ENCODE measurements at regions not wholly inside any gene's neighbourhood (a gene's known extent, or its start where the extent isn't known, plus 50 kb on each side); places are given as distances from the start of the nearest gene placed in this dataset.

DNA sequence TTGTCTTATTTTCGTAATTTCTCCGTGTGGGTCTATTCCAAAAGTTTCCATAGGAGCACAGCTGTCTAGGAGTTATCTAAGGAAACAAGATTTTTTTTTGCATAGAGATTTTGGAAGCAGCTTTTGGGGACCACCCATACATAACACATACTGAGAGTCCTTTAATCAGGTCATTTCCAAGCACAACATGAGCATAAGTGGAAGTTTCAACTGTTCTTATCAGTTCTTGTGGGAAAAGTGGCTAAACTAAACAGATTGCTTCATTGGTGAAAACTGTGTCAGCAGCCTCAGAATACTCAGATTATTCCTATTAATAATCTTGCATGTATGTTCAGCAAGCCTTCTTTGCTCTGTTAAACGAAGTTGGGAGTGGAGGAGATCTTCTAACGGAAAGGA lies 153.6 kb upstream of the TYRP1 start:
- DNase-seq (ENCODE audit: low spot score) = no peak

DNA sequence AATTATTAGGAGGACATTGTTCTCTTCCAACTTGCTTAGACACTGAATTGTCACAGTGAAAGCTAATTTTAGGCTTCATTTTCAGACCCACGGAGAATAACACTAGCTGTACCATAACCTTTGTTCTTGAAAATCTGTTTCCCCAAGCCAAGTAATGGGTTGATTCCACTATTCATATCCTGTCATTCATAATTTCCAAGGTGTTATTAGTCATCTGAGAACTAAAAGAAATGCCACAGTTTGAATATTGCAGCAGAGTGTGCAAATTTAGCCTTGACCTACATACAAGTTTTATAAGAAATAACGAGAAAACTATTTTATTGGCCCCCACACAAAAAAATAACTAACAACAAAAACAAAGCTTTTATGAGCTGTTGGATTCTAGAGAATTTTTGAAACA lies 148.5 kb upstream of the TYRP1 start:
- DNase-seq (ENCODE audit: low spot score) = no peak

DNA sequence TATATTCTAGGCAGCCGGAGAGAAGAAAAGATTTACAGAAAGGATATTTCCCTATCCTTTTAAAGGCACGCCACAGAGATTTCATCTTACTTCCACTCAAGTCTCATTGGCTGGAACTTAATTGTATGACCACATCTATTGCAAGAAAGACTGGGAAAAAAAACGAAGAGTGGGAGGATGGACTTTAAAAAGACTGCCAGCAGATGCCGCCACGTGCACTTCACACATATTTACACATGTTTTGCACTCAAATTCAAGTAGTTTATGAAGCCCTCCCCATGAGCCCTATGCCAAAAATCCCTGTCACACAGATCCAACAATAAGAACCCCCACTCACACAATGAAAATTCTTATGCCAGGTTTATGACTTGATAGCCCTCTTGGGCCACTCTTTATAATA lies 138.5 kb upstream of the TYRP1 start:
- peak; percentile 2 for DNase-seq (ENCODE audit: low spot score)

DNA sequence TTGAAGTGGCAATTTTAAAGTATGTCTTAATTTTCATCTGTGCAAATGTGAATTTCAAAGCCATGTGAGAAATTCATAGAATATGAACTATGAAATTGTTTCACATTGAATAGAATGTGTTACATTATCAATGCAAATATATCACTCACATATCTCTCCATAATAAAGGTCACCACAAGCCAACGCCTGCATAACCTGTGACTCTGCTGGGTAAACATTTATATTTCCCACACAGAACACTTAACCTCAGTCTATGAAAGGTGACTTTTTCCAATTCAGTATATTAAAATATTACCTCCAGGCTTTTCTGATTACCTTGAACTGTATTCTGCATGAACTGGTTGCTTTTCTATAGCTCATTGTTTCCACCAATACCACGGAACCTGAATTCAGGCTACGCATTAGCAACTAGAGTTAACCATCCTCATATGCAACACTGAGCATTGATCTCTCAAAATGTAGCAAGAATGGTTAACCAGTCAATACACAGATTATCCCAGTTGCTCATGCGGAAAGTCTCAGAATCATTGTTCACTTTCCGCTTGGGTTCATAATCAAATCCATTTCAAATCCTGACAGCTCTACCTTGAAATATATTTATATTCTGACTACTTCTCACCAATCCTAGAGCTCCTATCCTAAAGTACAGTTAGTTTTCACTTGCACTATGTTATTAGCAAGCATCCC lies 126.6 kb upstream of the TYRP1 start:
- DNase-seq (ENCODE audit: low spot score) = no peak

DNA sequence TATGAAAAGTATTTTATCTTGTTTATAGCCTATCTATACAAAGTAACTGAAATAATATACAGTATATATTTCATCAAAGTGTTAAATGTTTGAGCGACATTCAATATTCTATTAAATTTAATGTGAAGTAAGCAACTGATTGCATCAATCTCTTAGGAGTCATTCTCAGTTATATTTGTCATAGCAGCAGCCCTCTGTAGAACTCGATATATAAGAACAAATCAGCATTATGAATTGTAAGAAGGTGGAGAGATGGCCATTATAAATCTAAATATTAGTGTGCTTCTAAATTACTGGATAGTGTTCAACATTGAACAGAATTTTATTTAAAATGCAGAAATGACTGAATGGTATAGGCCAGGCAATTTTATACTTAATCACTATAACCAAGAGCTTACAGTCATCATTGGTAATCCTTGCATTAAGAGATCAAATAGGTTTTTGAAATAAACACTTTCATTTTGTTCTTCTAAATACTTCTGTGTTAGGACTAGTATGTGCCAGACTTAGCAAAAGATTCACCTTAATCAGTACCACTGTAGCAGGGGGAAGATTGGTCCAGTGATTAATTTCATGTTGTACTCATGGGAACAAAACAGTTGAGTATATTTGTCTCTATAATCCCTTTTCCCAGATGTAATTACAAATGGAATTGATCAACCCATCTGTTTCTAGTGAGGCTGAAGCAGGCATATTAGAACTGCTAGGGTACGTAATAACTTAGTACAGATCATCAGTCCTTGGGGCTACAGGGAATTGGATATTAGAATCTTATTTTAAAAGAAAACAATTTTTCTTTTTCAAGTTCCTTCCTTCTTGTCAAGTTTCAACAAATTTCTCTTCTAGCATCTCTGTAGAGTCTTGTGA lies 108.3 kb upstream of the TYRP1 start:
- no peak for DNase-seq (ENCODE audit: low spot score)

DNA sequence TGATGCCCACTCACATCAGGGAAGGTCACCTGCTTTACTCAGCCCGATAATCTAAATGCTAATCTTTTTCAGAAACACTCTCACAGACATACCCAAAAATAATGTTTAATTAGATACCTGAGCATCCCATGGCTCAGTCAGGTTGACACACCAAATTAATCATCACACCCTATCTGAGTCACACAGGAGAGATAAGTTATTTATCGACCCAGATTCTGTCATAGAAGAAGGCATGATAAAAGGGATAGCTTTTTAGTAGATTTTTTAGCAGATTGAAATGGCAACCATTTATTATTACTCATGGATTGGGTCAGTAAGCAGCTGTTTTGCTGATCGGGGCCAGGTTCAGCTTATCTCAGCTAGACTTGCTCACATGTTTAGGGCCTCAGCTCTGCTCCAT lies 97.8 kb upstream of the TYRP1 start:
- no peak for DNase-seq (ENCODE audit: low spot score)

DNA sequence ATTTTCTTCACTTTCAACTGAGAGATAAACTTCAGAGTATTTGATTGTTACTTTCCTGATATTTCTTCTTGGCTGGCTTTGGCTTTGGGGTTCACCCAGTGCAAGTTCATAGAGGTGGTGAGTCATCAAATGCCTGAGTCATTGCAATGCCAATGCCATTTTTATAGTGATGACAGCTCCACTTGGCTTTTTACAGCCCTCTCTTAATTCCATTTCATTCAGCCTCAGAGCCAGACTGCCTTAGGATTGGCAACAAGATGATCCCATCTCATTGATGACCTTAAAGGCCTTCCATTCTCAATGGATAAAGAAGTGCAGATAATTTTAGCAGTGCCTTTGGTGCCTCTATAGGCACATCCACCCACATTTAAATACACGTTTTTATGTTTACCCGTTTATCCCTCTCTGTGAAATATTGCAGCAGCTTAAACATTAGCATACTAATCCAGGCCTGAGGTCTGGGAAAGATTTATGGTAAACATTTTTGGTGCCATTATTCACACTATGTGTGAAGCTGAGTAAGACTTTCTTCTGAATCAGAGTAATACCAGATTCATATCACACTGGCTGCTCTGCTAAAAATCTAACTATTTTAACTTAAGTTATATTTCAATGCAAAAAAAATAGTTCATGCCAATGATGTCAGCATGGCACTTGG lies 88.9 kb upstream of the TYRP1 start:
- DNase-seq (ENCODE audit: low spot score) = no peak

DNA sequence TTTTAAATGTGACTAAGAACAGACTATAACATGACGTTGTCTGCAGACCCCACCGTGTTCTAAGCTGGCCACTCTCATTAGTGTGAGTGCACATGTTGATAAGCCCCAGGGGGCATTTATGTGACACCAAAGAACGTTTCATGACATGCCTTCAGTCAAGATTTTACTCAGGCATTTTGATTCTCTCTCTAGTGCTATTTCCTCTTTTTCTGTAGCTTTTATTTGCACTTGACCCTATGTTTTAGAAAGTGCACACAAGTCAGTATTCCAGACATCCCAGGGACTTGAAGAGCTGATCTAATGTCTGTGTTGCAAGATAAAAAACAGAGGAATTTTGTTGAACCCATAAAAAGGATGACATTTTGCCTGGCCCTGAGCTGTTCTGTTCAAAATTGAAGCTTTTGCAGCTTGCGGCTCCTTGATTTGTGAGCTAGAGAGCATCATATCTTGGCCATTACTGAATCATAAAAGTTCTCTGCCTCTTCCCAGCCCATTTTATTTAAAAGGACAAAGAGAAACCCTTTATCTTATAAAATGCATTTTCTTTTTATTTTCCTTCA lies 80.9 kb upstream of the TYRP1 start:
- DNase-seq (ENCODE audit: low spot score) = no peak

DNA sequence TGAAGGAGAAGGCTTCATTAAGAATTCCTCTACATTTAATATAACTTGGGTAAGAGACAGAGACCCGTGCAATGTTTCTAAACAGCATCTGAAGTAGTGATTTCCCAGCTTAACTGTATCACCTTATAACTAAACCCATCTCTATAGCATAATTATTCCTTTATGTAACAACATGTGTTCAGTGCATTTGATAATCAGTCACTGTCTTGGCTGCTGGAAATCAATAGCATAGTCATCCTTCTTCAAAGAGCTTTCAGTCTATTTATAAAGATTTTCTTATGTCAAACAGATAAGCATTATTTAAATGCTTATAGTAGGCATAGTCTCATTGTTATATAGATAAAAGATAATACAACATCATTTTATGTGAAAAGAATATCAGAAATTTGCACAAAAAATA lies 80.1 kb upstream of the TYRP1 start:
- no peak for DNase-seq (ENCODE audit: low spot score)

DNA sequence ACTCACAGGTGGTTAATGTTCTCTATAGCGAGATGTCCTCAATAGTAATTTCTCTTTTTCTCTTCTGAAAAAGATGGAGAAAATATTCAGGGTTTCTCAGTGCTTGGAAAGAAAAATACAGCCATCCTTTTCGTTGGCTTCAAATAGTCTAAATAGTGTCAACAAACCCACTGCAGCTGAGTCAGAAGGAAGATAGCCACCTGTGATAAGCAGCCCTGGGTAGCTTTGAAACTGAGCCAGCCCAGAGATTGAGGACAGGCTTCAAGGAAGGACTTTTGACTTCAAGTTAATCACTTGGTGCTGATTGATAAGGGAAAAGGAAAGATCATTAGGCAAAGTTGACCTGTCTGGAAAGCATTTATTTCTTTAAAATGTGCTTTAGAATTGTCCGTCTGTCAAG lies 78.7 kb upstream of the TYRP1 start:
- no peak for DNase-seq (ENCODE audit: low spot score)

DNA sequence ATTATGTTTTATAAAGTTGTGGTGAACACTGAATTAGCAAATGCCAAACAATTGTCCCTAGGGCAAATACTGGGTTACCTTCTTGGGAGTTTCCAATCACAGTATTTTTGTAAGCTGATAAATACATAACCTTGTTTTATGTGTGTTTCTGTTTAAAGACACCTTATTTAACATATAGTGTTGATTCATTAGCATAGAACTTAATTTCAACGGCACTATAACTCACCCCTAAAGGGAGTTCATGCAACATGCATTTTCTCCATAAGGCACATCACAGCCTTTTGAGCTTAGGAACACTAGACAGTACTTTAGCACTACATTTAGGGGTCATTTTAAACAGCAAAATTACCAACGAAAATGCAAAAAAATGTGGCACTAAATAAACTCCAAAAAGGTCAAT lies 74.2 kb upstream of the TYRP1 start:
- no peak for DNase-seq (ENCODE audit: low spot score)

DNA sequence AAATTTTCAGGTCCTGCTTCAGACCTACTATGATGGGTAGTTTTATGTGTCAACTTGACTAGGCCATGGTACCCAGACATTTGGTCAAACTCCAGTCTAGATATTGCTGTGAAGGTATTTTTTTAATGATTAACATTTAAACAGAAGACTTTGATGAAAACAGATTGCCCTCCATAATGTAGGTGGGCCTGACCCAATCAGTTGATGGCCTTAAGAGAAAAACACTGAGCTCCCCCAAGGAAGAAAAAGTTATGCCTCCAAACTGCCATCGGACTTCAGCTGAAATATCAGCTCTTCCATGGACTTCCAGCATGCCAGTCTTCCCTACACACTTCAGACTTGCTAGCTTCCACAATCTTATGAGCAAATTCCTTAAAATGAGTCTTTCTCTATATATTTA lies 67.3 kb upstream of the TYRP1 start:
- DNase-seq (ENCODE audit: low spot score) = no peak

DNA sequence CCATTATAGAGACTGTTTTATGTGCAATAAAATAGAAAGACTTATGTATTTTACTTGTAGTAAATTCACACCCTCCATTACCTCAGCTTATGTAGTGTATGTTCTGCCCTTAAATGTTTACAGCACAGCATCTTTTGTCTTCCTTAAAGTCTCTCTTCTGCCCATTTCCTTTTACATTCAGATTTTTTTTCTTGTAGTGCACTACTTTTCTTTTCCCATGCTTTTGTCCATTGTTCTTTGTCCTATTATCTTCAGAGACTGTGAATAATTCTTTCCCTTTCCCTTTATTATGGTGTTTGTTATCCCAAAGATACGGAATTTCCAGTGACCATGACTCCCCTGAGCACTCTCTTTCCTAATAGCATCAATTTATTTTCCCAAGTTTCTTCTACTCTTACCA lies 66.1 kb upstream of the TYRP1 start:
- DNase-seq (ENCODE audit: low spot score) = no peak

DNA sequence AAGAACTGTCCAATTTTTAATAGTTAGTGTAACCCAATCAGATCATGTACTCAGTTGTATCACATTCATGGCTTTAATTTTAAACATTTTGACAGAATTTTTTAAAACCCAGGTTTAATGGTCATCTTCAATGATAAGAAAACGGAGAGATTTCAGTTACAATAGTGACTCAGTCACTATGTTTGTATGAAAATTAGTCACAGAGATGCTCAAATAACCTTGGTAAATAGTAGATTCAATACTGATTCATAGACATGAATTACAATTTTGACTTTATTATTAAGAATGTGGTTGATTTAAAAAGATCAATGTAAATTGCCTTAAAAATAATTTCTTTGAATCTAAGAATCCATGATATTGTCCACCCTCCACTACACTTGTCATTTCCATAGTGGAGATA lies 64.6 kb upstream of the TYRP1 start:
- no peak for DNase-seq (ENCODE audit: low spot score)

DNA sequence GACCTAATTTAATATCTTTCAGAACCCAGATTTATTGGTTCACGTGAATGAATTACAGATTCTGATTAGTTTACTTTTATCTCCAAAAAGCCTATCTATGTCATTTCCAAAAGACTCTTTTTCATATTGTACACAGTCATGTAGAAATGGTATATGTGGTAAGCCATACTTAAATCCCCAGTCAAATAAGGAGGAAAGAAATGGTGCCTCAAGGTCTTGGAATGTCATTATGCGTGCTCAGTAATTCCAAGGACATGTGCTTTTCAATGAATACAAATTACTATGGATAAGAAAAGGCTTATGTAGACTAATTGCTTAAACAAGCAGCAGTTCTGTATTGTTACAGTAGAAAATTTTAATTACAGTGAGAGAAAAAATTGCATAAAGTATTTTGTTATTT lies 64.1 kb upstream of the TYRP1 start:
- DNase-seq (ENCODE audit: low spot score) = no peak

DNA sequence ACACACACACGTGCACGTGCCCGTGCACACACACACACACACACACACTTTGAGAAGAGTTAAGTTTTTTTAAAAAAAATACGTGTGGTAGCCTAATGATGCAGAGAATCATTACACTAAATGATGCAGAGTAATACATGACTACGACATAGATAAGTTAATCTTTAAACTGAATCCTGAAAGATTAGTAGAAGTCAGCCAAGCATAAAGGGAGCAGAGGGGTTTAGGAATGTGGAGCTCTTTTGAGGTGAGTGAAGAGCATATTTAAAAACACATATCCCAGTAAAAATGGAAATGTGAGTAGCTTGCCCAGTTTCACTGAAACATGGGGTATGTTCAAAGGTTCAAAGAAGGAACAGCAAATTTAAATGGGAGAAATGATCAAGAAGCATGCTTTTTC lies 61.3 kb upstream of the TYRP1 start:
- no peak for DNase-seq (ENCODE audit: low spot score)

DNA sequence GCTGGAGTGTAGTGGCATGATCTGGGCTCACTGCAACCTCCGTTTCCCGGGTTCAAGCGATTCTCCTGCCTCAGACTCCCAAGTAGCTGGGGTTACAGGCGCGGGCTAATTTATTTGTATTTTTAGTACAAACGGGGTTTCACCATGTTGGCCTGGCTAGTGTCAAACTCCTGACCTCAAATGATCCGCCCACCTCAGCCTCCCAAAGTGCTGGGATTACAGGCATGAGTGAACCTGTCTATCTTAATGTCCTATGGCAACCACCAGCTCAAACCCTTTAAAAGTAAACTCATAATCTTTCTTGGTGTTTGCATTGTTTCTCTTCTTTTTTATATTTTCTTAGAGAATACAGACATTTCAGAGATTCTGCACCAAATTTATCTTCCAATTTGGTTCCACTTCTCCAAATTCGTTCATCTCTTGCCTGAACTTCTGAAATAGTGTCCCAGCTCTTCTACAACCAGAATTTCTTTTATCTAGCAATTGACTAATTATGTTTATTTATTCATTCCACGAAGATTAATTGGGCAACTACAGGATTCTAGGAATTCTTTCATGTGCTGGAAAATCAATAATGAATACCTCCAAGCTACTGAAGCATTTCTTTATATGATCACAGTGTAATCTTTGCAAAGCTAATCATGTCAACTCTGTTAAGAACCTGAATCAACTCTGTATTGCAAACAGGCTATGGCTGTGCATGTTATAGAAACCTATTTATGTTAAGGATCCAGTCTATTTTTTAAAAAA lies 60.0 kb upstream of the TYRP1 start:
- no peak for DNase-seq (ENCODE audit: low spot score)

DNA sequence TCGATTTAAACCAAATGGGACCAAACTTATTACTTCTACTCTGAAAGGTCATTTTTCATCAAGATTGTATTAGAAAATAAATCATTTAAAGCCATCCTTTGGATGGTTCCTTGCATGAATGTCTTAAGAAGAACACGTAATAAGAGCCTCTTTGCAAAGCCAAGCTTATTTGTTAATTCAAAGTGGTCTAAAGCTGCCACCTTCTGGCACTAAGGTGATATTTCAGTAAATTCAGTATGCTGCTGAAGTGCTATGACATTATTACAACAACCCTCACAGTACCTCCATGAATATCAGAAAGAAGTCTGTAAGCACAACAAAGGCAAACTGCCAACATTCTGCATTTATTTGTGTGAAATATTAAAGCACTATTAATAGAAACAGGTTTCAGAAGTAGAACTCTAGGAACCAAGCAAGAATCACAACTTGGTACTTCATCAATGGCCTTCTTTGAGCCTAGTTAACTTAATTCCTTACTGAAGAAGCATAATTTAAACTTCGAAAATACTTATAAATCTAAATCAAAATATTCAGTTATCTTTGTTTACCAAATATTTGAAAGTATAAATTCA lies 53.1 kb upstream of the TYRP1 start:
- DNase-seq (ENCODE audit: low spot score) = peak; percentile 23

DNA sequence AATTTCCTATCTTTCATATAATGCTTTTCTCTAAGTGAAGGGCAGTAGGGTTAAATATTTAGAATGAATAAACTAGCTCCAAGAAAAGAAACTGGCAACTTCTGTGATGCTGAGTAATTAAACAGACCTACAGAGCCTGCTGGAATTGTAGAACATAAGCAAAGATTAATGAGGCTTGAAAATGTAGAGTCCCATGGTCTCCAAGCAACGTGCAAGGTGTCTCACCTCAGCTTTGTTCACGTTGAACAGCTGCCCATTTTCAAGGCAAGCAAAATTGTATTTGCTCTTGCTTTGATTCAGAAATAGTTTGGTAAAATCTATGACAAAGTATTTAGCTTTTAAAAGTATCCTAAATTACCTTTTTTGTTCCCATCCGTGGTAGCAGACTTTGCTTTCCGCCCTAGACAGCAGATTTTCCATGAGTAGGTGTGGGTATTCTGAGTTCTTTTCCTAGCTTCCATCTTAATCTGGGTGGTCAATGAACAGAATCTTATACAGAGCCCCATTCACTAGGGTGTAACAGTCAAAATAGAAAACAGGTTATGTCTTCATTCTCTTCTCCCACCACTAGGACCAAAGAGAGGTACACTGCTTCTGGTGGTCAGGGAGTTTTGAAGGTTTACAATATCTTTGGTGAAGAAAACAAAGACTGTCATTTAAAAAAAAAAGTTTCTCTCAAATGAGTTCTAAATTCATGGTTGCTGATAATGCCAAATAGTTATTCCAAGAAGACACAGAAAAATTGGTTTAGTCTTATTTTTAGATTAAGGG lies 52.1 kb upstream of the TYRP1 start:
- DNase-seq (ENCODE audit: low spot score) = no peak
